ENCODE measurements at regions not wholly inside any gene's neighbourhood (a gene's known extent, or its start where the extent isn't known, plus 50 kb on each side); places are given as distances from the start of the nearest gene placed in this dataset.

DNA sequence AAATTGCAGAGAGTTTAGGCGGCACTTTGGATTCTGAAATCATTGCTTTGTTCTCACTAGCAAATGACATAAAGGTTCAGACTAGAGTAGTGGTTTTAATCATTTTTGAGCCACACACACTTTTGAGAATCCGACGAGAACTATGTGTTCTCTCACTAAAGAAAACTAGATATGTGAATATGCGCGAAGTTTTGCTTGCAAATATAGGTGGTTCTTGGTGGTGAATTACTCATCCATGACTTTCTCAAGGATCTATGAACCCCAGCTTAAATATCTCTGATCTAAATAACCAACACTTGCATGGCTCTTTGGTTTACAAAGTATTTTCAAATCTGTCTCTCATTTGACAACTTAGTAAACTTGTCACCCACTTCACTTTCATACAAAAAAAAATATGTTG lies 54.8 kb downstream of the NOG start:
- DNase-seq: no peak

DNA sequence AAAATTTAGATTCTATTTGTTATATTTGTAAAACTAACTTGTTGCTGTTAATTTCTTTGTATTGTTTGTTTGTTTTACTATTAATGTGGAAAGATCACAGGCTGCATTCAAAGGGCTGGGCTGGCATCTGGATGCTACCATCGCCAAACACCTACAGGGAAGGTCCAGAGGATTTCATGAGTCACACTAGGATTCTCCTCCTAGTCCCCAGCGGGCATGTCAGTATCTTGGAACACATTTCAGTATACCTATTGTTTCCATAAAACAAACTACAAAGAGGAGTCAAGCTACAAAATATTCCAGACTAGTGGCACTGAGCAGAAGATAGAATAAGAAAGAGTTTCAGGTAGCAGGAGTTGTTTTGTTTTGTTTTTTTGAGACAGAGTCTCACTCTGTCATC lies 55.3 kb downstream of the NOG start:
- DNase-seq: no peak

DNA sequence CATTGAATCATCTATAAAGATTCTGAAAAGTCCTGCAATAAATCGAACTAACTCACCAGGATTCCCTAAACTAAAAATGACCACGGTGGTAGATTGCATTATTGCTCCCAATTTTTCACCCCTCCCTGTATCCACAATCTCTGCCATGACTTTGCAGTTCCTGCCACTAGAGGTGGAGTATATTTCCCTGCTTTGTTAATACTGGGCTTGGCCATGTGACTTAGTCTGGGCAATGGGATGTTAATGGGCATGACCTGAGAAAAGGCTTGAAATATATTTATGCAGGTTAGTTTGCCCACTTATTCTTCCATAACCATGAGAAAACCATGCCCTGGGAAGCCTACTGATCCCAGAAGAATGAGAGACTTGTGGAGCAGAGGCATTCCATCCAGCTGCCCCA lies 59.1 kb downstream of the NOG start:
- DNase-seq: no peak

DNA sequence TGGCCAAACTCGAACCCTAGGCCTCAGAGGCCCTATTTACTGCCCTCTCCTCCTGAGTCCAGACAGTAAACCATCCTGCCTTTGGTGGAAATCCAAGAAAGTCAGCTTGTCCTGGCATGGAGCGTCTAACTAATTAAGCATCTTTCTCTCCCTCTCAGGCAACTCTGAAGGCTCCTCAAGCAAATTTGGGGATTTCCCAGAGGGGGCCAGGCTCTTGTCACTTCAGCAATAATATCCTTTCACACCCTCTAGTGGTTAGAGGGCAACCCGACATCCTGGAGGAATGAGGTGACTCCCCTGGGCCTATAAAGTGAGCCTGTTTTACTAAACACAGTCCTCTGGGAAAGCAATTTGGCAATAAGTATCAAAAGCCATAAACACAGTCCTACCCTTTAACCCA lies 60.4 kb downstream of the NOG start:
- peak; percentile 46 for DNase-seq

GRCh38 chr17:56656701-56657327 lies 63.3 kb downstream of the NOG start:
- DNase-seq: no peak

GRCh38 chr17:56658648-56659047 lies 65.1 kb downstream of the NOG start:
- DNase-seq: no peak

- no peak for DNase-seq
Measured at GRCh38 chr17:56659622-56660021, 66.1 kb downstream of the NOG start.

GRCh38 chr17:56661906-56662305 lies 68.4 kb downstream of the NOG start:
- no peak for DNase-seq

DNA sequence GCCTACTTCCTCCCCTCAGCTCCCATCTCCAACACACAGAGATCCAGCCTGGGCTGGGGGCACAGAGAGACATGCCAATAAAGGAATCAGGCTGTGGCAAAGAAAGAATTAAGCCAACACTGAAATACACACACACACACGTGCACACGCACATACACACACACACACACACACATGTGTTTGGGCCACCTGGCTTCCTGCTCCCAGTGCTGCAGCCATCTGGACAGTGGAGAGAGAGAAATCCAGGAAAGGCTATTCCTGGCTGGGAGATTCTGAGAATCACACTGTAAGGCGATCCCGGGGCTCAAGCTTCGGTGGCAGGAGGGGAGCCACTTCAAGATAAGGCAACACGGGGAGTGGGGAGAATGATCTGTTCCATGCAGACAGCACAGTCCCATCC lies 72.4 kb downstream of the NOG start:
- no peak for DNase-seq

- no peak for DNase-seq
Measured at GRCh38 chr17:56667925-56668458, 74.5 kb downstream of the NOG start.

DNA sequence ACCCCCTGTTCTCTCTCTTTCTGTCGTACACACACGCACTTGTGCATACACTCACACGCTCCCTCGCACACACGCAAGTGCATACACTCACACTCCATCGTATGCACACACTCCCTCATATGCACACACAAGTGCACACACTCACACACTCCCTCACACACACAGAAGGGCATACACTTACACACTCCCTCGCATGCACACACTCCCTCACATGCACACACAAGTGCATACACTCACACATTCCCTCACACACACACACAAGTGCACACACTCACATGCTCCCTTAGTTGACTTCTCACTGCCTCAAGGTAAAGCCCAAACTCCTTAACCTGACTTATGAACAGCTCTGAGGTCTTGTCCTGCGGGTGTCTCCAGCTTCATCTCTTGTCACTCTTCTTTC lies 78.7 kb downstream of the NOG start:
- no peak for DNase-seq

- DNase-seq: no peak
Measured at GRCh38 chr17:56674401-56674925, 81.0 kb downstream of the NOG start.

DNA sequence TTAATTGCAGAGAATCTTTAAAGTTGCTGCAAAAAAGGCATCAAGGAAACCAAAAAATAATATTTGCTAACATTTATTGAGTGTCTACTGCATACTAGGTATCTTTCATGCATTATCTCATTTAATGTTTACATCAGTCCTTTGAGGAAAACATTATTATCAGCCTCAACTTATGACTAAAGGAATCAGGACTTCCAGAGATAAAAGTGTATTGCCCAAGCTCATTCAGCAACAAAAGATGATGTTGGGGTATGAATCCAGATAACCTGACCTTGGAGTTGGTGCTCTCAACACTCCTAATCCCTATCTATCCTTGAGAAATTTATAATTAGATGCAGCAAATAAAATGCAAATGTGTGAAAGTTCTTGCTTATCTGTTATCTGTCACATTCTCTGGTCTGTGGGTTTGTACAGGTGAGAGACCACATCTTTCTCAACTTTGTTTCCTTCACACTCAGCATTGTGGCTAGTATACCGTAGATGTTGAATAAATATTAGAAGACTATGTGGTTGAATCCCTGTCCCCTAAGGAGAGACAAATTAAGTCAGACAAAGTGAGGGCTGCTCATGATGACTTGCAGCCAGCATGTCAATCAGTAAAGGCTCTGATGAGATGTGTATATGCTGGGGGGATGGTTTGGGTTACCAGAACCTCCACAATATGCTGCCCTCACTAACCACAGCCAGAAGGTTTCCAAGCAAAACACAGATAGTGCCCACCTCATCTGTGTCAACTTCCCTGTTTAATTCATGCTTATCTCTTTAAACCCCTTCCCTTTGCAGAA lies 82.6 kb downstream of the NOG start:
- DNase-seq: no peak

- DNase-seq: no peak
Measured at GRCh38 chr17:56676810-56677209, 83.3 kb downstream of the NOG start.

DNA sequence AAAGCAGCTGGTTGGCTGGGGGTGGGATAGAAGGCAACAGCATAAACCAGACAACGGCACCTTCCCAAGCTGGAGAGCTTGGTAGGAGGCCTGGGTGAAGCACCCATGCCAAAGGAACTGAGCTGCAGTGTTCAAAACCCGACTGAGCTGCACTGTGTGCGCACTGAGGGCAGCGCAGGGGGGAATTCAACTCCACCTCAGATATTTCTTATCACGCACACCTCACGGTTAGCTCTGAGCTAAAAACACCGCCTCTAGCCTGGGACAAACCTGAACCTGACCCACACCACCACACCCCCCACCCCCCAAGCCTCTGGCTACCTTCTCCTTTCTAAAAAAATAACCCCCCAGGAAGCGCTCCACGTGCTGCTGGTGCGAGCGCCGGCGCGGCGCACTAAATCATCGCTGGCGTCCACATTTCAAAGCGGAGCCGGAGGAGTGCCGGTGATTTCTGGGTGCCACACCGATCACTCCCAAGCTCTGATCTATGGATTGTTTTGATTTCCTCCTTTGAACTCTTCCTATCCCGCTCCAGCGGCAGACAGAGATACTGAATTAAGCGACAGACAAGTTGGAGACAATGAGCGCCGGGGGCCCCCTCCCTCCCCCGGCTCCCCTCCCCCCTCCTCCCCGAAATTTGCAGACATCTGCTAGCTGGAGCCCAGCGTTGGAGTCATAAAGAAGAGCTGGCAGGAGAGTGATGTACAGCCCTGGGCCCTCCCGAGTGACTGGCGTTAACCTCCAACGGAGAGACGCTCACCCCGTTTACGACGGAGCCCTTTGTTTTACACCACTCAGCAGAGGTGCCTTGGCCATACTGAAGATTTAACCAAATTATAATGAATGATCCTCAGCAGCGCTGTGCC lies 85.0 kb downstream of the NOG start:
- no peak for DNase-seq

- DNase-seq: no peak
Measured at GRCh38 chr17:56679115-56679776, 85.7 kb downstream of the NOG start.

DNA sequence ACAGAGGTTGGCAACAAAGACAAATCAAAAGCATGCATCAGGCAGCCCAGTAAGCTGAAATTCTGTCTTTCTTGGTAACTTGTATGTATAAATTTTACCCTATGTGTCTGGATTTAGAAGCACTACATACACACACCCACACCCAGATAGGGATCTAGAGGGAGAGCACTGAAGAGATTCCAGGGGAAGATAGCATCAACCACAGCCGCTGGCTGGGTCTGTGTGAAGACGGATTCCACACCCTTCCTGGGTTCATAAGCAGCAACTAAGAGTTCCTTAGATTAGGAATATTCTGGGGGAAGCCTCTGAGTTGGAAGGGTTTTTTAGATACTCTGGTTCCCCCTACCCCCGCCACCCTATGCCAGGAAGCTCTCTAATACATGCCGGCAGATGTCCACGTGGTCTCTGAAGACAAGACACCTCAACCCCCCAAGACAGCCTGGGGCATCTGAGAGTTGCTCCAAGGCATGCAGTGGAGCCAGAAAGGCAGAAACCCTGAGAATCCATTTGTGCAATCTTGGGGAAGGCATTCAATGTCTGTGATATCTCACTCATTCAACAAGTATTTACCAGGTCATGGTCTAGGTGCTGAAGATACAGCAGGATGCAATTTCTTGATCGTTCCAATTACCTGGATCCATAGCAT lies 86.4 kb downstream of the NOG start:
- no peak for DNase-seq

DNA sequence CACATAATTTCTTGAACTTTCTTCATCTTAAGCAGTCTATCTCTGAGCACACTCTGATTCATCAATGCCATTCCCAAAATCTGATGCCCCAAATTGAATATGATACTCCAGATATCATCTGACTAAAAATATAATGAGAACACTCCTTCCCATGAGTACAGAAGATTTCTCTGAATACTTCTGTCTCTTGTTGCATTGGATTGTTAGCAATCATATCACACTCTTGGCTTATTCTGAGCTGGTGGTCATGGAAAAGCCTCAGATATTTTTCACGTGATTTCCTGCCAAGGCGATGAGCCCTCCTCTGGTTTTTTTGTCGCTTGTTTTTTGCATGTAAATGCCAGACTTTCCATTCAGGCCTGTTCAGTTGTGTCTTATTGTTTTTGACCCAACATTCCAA lies 87.2 kb downstream of the NOG start:
- DNase-seq: no peak

DNA sequence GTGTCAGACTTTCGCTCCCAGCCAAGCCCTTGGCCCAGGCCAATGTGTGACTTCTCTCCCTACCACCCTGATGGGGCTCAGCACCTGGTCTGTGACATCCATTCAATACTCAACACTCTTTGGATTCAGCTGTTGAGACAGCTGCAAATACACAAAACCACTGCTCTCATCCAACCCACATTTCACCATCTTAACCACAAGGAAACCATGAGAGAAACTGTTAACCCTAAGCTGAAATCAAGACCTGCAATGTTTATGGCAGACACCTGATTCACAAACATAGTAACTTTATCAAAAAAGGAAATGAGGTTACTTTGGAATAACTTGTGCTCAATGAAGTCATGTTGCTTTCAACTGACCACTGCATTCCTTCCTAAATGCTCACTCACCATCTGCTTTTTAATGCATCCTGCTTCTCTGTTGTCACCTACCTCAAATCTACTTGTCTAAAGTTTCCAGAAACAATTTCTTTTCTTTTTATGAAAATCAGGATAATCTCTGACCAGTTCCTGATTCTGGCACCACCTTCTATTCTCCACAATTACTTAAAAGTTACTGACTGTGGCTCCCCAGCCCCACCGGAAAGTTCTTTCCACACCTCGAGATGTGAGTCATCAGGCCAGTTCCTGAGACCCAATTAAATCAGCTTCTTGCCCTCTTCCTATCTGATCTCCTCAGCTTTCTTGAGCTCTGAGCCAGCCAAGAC lies 88.2 kb downstream of the NOG start:
- DNase-seq: no peak

- no peak for DNase-seq
Measured at GRCh38 chr17:56688151-56688550, 94.7 kb downstream of the NOG start.

Measured in central memory CD4-positive, alpha-beta T cell (primary cell).